ENCODE measurements at regions not wholly inside any gene's neighbourhood (a gene's known extent, or its start where the extent isn't known, plus 50 kb on each side); places are given as distances from the start of the nearest gene placed in this dataset.

GRCh38 chr2:15737314-15738224 is 145.9 kb downstream of the DDX1 start (continued):
- no peak for TF ChIP-seq CTCF (IDR thresholded peaks at IDR 0.05)
- no peak for TF ChIP-seq RFX5 (IDR thresholded peaks at IDR 0.05)
- TF ChIP-seq RNF2 (IDR thresholded peaks at IDR 0.05; ENCODE audit: borderline replicate concordance, low read depth), result no peak

- no peaks in the 10 kb centered on the region for H3K9me3 ChIP-seq
- H3K4me2 ChIP-seq, result no peak overlapping the region
- no peak overlapping the region for H3K27ac ChIP-seq
- ChIA-PET CTCF (interaction anchor here (4.6 kb wide), 1 partner anchor 10 kb away, joined by 21 read pairs; no protein-coding TSS in a partner anchor), POLR2A (no interaction called here)
- no peak for ATAC-seq
- TF ChIP-seq NPAS2 (CRISPR knock-in tag; IDR thresholded peaks at IDR 0.05; ENCODE audit: borderline replicate concordance) (no peak), TP53 (CRISPR knock-in tag; IDR thresholded peaks at IDR 0.05) (no peak), RARB (CRISPR knock-in tag; IDR thresholded peaks at IDR 0.05) (no peak), ZFP36 (IDR thresholded peaks at IDR 0.05; ENCODE audit: borderline replicate concordance, partially characterized antibody) (no peak), POLR2AphosphoS2 (conservative IDR thresholded peaks at IDR 0.05; ENCODE audit: low read length) (no peak)
- no peak for DNase-seq (ENCODE audit: low read depth in 1 of 2, low spot score in 1 of 2)
- 73% methylated on average over 7 of the region's 7 CpGs for WGBS (ENCODE audit: missing lambda C conversion rate)
- peaks cover 15% of the 10 kb centered on the region for H3K4me1 ChIP-seq
- FAIRE-seq, result no peak
- no peak overlapping the region for H3K4me3 ChIP-seq
Observed at GRCh38 chr2:15738225-15738546, 146.5 kb downstream of the DDX1 start.

- Histone ChIP-seq H3K4me3 (no peak overlapping the region), H3K9me3 (no peaks in the 10 kb centered on the region), H3K4me1 (peaks cover 8% of the 10 kb centered on the region), H3K27ac (no peak overlapping the region), H3K4me2 (no peak overlapping the region)
- ATAC-seq (no peak), FAIRE-seq (no peak), DNase-seq (ENCODE audit: low read depth in 1 of 2, low spot score in 1 of 2) (no peak)
- 52% methylated on average over 5 of the region's 5 CpGs for WGBS (ENCODE audit: missing lambda C conversion rate)
- POLR2A ChIA-PET, result no interaction called here
- CTCF ChIA-PET, result interaction anchor here (4.6 kb wide), 1 partner anchor 9 kb away, joined by 21 read pairs; no protein-coding TSS in a partner anchor
- TF ChIP-seq ZFP36 (IDR thresholded peaks at IDR 0.05; ENCODE audit: borderline replicate concordance, partially characterized antibody) (no peak), HMGXB4 (CRISPR knock-in tag; IDR thresholded peaks at IDR 0.05; ENCODE audit: borderline replicate concordance) (no peak)
Observed at GRCh38 chr2:15738943-15739342, 147.3 kb downstream of the DDX1 start.

- Histone ChIP-seq H3K4me1 (no peaks in the 10 kb centered on the region), H3K27ac (no peak overlapping the region), H3K4me3 (no peak overlapping the region), H3K4me2 (no peak overlapping the region), H3K9me3 (no peaks in the 10 kb centered on the region)
- POLR2A ChIA-PET, result no interaction called here
- FAIRE-seq (no peak), DNase-seq (ENCODE audit: low read depth in 1 of 2, low spot score in 1 of 2) (no peak), ATAC-seq (no peak)
- WGBS (ENCODE audit: missing lambda C conversion rate), result 73% methylated on average over 5 of the region's 5 CpGs
- no peak for TF ChIP-seq HOXB13 (CRISPR knock-in tag; IDR thresholded peaks at IDR 0.05; ENCODE audit: low read depth)
- no peak for TF ChIP-seq RFX5 (IDR thresholded peaks at IDR 0.05)
- TF ChIP-seq ATOH8 (CRISPR knock-in tag; IDR thresholded peaks at IDR 0.05; ENCODE audit: low read depth), result no peak
- no peak for TF ChIP-seq NPAS2 (CRISPR knock-in tag; IDR thresholded peaks at IDR 0.05; ENCODE audit: borderline replicate concordance)
- no peak for TF ChIP-seq CBX2 (IDR thresholded peaks at IDR 0.05; ENCODE audit: borderline replicate concordance, low read depth)
- TF ChIP-seq RARB (CRISPR knock-in tag; IDR thresholded peaks at IDR 0.05), result no peak
- no peak for TF ChIP-seq KDM5A (IDR thresholded peaks at IDR 0.05)
- no peak for TF ChIP-seq ZFP36 (IDR thresholded peaks at IDR 0.05; ENCODE audit: borderline replicate concordance, partially characterized antibody)
- no peak for TF ChIP-seq HMGXB4 (CRISPR knock-in tag; IDR thresholded peaks at IDR 0.05; ENCODE audit: borderline replicate concordance)
- TF ChIP-seq SREBF2 (IDR thresholded peaks at IDR 0.05), result no peak
- TF ChIP-seq BHLHE40 (IDR thresholded peaks at IDR 0.05; ENCODE audit: low read depth, low read length), result no peak
- no peak for TF ChIP-seq BCL3 (IDR thresholded peaks at IDR 0.05)
- TF ChIP-seq PBX3 (IDR thresholded peaks at IDR 0.05), result no peak
- CTCF ChIA-PET, result interaction anchor here (1.0 to 1.6 kb wide), 2 partner anchors 10 to 13 kb away, joined by 3 to 4 read pairs; no protein-coding TSS in a partner anchor
Observed at GRCh38 chr2:15744820-15745219, 153.2 kb downstream of the DDX1 start.

Data from A549 (cell line).